ENCODE measurements at regions not wholly inside any gene's neighbourhood (a gene's known extent, or its start where the extent isn't known, plus 50 kb on each side); places are given as distances from the start of the nearest gene placed in this dataset.

DNA sequence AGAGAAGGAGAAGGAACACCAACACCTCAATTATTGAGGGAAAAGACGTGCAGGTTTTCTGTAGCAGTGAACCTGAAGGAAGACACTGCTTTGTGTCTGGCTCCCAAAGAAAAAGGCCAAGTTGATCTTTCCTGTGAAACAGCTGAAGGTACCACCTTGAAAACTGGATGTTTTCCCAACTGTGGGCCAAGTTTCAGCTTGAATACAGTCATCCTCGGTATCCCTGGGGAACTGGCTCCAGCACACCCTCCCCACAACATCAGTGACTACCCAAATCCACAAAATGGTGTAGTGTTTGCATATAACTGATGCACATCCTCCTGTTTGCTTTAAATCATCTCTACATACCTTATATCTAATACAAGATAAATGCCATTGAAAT, 297.0 kb upstream of the PITRM1 start:
- TF ChIP-seq CTCF (IDR thresholded peaks at IDR 0.05; ENCODE audit: low read depth, low read length, poor library complexity, severe bottlenecking) (no peak), EZH2phosphoT487 (IDR thresholded peaks at IDR 0.05; ENCODE audit: borderline replicate concordance, low read length) (no peak)
